Astrocyte (in vitro differentiated cells and primary cell): ENCODE measurements at regions not wholly inside any gene's neighbourhood (a gene's known extent, or its start where the extent isn't known, plus 50 kb on each side); places are given as distances from the start of the nearest gene placed in this dataset.

ENCODE experiments used
- DNase-seq: peaks from one replicate; pipeline ENCODE4 v3.0.0-alpha.2; 2010; ENCODE audit warnings: low read depth
- FAIRE-seq: peaks from 2 replicates; lab custom pipeline; 2011; peaks lifted over from hg19 to GRCh38; lab: Jason Lieb, UNC
- H2AFZ ChIP-seq: 2 replicates; pipeline ENCODE4 v1.6.0; 2012; ENCODE audit warnings: low read depth, low read length, inconsistent platforms
- H3K27ac ChIP-seq: 2 replicates; pipeline ENCODE4 v1.5.1; 2011; ENCODE audit warnings: low read depth, low read length, inconsistent platforms
- H3K27me3 ChIP-seq: 2 replicates; pipeline ENCODE4 v1.6.0; 2011; ENCODE audit warnings: low read length, inconsistent platforms; ENCODE audit not compliant: insufficient read depth
- H3K36me3 ChIP-seq: 2 replicates; pipeline ENCODE4 v1.5.1; 2011; ENCODE audit warnings: low read length, inconsistent platforms; ENCODE audit not compliant: insufficient read depth
- H3K4me1 ChIP-seq: 2 replicates; pipeline ENCODE4 v1.5.1; 2011; ENCODE audit warnings: low read length, inconsistent platforms; ENCODE audit not compliant: insufficient read depth
- H3K4me2 ChIP-seq: 2 replicates; pipeline ENCODE4 v1.6.0; 2012; ENCODE audit warnings: low read length, inconsistent platforms
- H3K4me3 ChIP-seq: 2 replicates; pipeline ENCODE4 v1.5.1; 2011; ENCODE audit warnings: low read depth, mild to moderate bottlenecking, low read length, inconsistent platforms; ENCODE audit not compliant: insufficient read depth
- H3K79me2 ChIP-seq: 2 replicates; pipeline ENCODE4 v1.6.0; 2012; ENCODE audit warnings: mild to moderate bottlenecking, low read length, inconsistent platforms; ENCODE audit not compliant: insufficient read depth
- H3K9ac ChIP-seq: 2 replicates; pipeline ENCODE4 v1.6.0; 2012; ENCODE audit warnings: mild to moderate bottlenecking, low read length, inconsistent platforms
- H3K9me3 ChIP-seq: 2 replicates; pipeline ENCODE4 v1.5.1; 2012; ENCODE audit warnings: low read depth, mild to moderate bottlenecking, low read length, inconsistent platforms; ENCODE audit not compliant: insufficient read depth
- H4K20me1 ChIP-seq: 2 replicates; pipeline ENCODE4 v1.6.0; 2012; ENCODE audit warnings: low read length, inconsistent platforms; ENCODE audit not compliant: insufficient read depth
- H3K27ac Mint-ChIP-seq: one replicate; pipeline ENCODE4 v1.8.0; 2021; ENCODE audit warnings: mild to moderate bottlenecking, mixed read lengths; ENCODE audit not compliant: unreplicated experiment
- H3K27me3 Mint-ChIP-seq: one replicate; pipeline ENCODE4 v1.8.0; 2021; ENCODE audit warnings: low read depth, mixed read lengths; ENCODE audit not compliant: unreplicated experiment
- H3K36me3 Mint-ChIP-seq: one replicate; pipeline ENCODE4 v1.8.0; 2021; ENCODE audit warnings: low read depth, mixed read lengths; ENCODE audit not compliant: unreplicated experiment
- H3K4me1 Mint-ChIP-seq: one replicate; pipeline ENCODE4 v1.8.0; 2021; ENCODE audit warnings: low read depth, mixed read lengths; ENCODE audit not compliant: unreplicated experiment
- H3K4me3 Mint-ChIP-seq: one replicate; pipeline ENCODE4 v1.8.0; 2021; ENCODE audit warnings: mild to moderate bottlenecking, moderate library complexity, mixed read lengths; ENCODE audit not compliant: unreplicated experiment
- H3K9me3 Mint-ChIP-seq: one replicate; pipeline ENCODE4 v1.8.0; 2021; ENCODE audit warnings: mild to moderate bottlenecking, mixed read lengths; ENCODE audit not compliant: unreplicated experiment
- CTCF ChIP-seq: IDR thresholded peaks from 2 replicates; pipeline ENCODE4 v1.5.1; 2011; ENCODE audit warnings: low read depth, mild to moderate bottlenecking, inconsistent platforms, low read length, moderate library complexity; ENCODE audit not compliant: insufficient read depth
- EZH2 ChIP-seq: IDR thresholded peaks from 2 replicates; pipeline ENCODE4 v1.6.1; 2012; ENCODE audit warnings: mild to moderate bottlenecking, low read length, inconsistent platforms; ENCODE audit not compliant: insufficient read depth

GRCh38 chr2:230657462-230657861 is 55.2 kb upstream of the CAB39 start:
- Histone ChIP-seq H3K9me3 (no peaks in the 10 kb centered on the region), H3K4me2 (no peak overlapping the region), H2AFZ (no peak overlapping the region), H4K20me1 (no peaks in the 10 kb centered on the region), H3K27ac (no peak overlapping the region), H3K4me3 (no peak overlapping the region), H3K27me3 (no peaks in the 10 kb centered on the region), H3K4me1 (no peaks in the 10 kb centered on the region), H3K36me3 (no peaks in the 10 kb centered on the region), H3K9ac (no peak overlapping the region), H3K79me2 (no peaks in the 10 kb centered on the region)
- H3K9me3 Mint-ChIP-seq: no peaks in the 10 kb centered on the region
- no peak for TF ChIP-seq EZH2
- no peak for TF ChIP-seq CTCF
- H3K36me3 Mint-ChIP-seq: no peaks in the 10 kb centered on the region
- no peak overlapping the region for H3K4me3 Mint-ChIP-seq
- peaks cover 6% of the 10 kb centered on the region for H3K4me1 Mint-ChIP-seq
- H3K27ac Mint-ChIP-seq: no peak overlapping the region
- no peak for DNase-seq
- no peak for FAIRE-seq
- H3K27me3 Mint-ChIP-seq: peaks cover 2% of the 10 kb centered on the region

GRCh38 chr2:230657906-230658305 is 54.7 kb upstream of the CAB39 start:
- Histone ChIP-seq H3K4me1 (no peaks in the 10 kb centered on the region), H3K27ac (no peak overlapping the region), H4K20me1 (no peaks in the 10 kb centered on the region), H3K4me3 (no peak overlapping the region), H3K4me2 (no peak overlapping the region), H3K79me2 (no peaks in the 10 kb centered on the region), H3K27me3 (no peaks in the 10 kb centered on the region), H3K9me3 (no peaks in the 10 kb centered on the region), H3K9ac (no peak overlapping the region), H3K36me3 (no peaks in the 10 kb centered on the region), H2AFZ (no peak overlapping the region)
- FAIRE-seq (no peak), DNase-seq (no peak)
- no peak overlapping the region for H3K27ac Mint-ChIP-seq
- H3K36me3 Mint-ChIP-seq: no peaks in the 10 kb centered on the region
- H3K9me3 Mint-ChIP-seq: peaks cover under 1% of the 10 kb centered on the region
- no peak overlapping the region for H3K4me3 Mint-ChIP-seq
- no peak for TF ChIP-seq EZH2
- TF ChIP-seq CTCF: no peak
- peaks cover 6% of the 10 kb centered on the region for H3K4me1 Mint-ChIP-seq
- H3K27me3 Mint-ChIP-seq: peaks cover 2% of the 10 kb centered on the region

GRCh38 chr2:230658577-230658876 is 54.1 kb upstream of the CAB39 start:
- TF ChIP-seq EZH2 (no peak), CTCF (no peak)
- H3K9me3 ChIP-seq: no peaks in the 10 kb centered on the region
- Mint-ChIP-seq H3K27me3 (peaks cover 2% of the 10 kb centered on the region), H3K4me1 (peaks cover 6% of the 10 kb centered on the region), H3K9me3 (peaks cover 2% of the 10 kb centered on the region), H3K4me3 (no peak overlapping the region), H3K36me3 (no peaks in the 10 kb centered on the region), H3K27ac (no peak overlapping the region)
- FAIRE-seq (no peak), DNase-seq (no peak)
- no peak overlapping the region for H3K27ac ChIP-seq
- H3K4me1 ChIP-seq: no peaks in the 10 kb centered on the region
- H3K9ac ChIP-seq: no peak overlapping the region
- no peaks in the 10 kb centered on the region for H3K27me3 ChIP-seq
- no peak overlapping the region for H3K4me2 ChIP-seq
- H3K79me2 ChIP-seq: no peaks in the 10 kb centered on the region
- H2AFZ ChIP-seq: no peak overlapping the region
- no peaks in the 10 kb centered on the region for H3K36me3 ChIP-seq
- H4K20me1 ChIP-seq: no peaks in the 10 kb centered on the region
- H3K4me3 ChIP-seq: no peak overlapping the region
